NB4 (cell line): ENCODE measurements at regions not wholly inside any gene's neighbourhood (a gene's known extent, or its start where the extent isn't known, plus 50 kb on each side); places are given as distances from the start of the nearest gene placed in this dataset.

Source experiments
- DNase-seq: peaks from one replicate; pipeline ENCODE4 v3.0.0; 2010; ENCODE audit warnings: low read depth
- H3K4me3 ChIP-seq: one replicate; pipeline ENCODE4 v1.5.1; 2011; ENCODE audit warnings: mild to moderate bottlenecking, low read depth, low read length, moderate library complexity
- MYC ChIP-seq: IDR thresholded peaks from 2 replicates; pipeline ENCODE4 v1.6.1; 2011; ENCODE audit warnings: low read depth, low read length
- POLR2A ChIP-seq: IDR thresholded peaks from 2 replicates; pipeline ENCODE4 v1.6.1; 2011; ENCODE audit warnings: mild to moderate bottlenecking; ENCODE audit not compliant: insufficient read length; ENCODE audit errors: extremely low read depth
- TF ChIP-seq, protein P1 (sequence below): IDR thresholded peaks from one replicate; pipeline ENCODE4 v1.5.1; 2012; ENCODE audit warnings: low read depth, low read length
- TF ChIP-seq, protein P2 (sequence below): IDR thresholded peaks from 2 replicates; pipeline ENCODE4 v1.6.1; 2011; ENCODE audit warnings: low read depth, low read length

DNA sequence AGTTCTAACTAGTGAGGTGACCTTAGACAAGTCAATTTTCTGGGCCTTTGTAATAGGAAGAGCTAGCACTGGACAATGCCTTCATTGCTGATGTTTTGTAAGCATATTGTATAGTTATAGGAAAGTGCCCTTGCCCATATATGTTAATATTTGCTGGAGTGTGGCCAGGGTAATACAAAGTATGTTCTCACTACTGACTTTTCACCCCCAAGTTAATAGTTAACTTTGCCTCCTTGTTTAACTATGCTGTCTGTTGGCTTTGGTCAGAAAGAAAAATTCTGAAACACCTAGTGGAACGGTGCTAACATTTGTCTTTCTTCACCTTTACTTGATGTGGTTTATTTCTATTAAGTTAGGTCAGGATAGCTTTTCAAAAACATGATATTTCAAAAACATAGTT, 287.4 kb upstream of the CTNNB1 start:
- H3K4me3 ChIP-seq, result no peak overlapping the region
- no peak for DNase-seq
- no peak for TF ChIP-seq POLR2A
- no peak for TF ChIP-seq MYC
- TF ChIP-seq, protein P1, sequence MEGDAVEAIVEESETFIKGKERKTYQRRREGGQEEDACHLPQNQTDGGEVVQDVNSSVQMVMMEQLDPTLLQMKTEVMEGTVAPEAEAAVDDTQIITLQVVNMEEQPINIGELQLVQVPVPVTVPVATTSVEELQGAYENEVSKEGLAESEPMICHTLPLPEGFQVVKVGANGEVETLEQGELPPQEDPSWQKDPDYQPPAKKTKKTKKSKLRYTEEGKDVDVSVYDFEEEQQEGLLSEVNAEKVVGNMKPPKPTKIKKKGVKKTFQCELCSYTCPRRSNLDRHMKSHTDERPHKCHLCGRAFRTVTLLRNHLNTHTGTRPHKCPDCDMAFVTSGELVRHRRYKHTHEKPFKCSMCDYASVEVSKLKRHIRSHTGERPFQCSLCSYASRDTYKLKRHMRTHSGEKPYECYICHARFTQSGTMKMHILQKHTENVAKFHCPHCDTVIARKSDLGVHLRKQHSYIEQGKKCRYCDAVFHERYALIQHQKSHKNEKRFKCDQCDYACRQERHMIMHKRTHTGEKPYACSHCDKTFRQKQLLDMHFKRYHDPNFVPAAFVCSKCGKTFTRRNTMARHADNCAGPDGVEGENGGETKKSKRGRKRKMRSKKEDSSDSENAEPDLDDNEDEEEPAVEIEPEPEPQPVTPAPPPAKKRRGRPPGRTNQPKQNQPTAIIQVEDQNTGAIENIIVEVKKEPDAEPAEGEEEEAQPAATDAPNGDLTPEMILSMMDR, result no peak
- TF ChIP-seq, protein P2, sequence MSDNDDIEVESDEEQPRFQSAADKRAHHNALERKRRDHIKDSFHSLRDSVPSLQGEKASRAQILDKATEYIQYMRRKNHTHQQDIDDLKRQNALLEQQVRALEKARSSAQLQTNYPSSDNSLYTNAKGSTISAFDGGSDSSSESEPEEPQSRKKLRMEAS, result no peak

GRCh38 chr3:40912461-40912860, 286.8 kb upstream of the CTNNB1 start:
- H3K4me3 ChIP-seq, result no peak overlapping the region
- TF ChIP-seq POLR2A, result no peak
- TF ChIP-seq, protein P1, result no peak
- TF ChIP-seq MYC, result no peak
- TF ChIP-seq, protein P2, result no peak
- DNase-seq, result no peak

GRCh38 chr3:40913192-40913591, 286.1 kb upstream of the CTNNB1 start:
- H3K4me3 ChIP-seq, result no peak overlapping the region
- no peak for DNase-seq
- no peak for TF ChIP-seq MYC
- no peak for TF ChIP-seq POLR2A
- TF ChIP-seq, protein P1, result no peak
- TF ChIP-seq, protein P2, result no peak

GRCh38 chr3:40913641-40914040, 285.7 kb upstream of the CTNNB1 start:
- H3K4me3 ChIP-seq, result no peak overlapping the region
- no peak for DNase-seq
- TF ChIP-seq, protein P1, result no peak
- TF ChIP-seq MYC (no peak), POLR2A (no peak)
- TF ChIP-seq, protein P2, result no peak

- TF ChIP-seq, protein P1, result no peak
- TF ChIP-seq MYC (no peak), POLR2A (no peak)
- TF ChIP-seq, protein P2, result no peak
- no peak overlapping the region for H3K4me3 ChIP-seq
- no peak for DNase-seq
Measured at GRCh38 chr3:40914475-40914874, 284.8 kb upstream of the CTNNB1 start.

DNA sequence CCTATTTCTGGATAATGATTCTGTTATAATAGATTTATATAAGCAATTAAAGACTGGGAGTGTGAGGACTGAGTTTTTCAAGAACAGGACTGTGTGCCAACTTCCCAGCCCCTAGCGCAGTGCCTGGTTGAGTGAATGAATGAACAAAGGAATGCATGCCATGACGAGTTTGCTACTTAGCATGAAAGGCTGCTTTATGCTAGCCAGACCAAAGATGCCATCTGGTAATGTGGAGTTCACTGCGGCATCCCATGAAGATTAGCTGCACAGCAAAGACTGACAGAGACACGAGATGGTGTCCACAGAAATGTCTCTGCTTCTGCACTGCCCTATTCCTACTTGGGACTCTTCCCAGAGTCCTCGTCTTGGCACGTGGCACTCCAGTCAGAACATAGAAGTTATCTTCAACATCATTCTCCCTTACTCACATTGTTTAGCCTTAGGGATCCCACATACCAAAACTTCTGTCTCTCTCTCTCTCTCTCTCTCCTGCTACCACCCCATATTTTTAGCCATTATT, 283.9 kb upstream of the CTNNB1 start:
- TF ChIP-seq, protein P2, result no peak
- TF ChIP-seq, protein P1, result no peak
- TF ChIP-seq MYC, result no peak
- TF ChIP-seq POLR2A, result no peak
- no peak overlapping the region for H3K4me3 ChIP-seq
- no peak for DNase-seq
